ENCODE measurements at regions not wholly inside any gene's neighbourhood (a gene's known extent, or its start where the extent isn't known, plus 50 kb on each side); places are given as distances from the start of the nearest gene placed in this dataset.

DNA sequence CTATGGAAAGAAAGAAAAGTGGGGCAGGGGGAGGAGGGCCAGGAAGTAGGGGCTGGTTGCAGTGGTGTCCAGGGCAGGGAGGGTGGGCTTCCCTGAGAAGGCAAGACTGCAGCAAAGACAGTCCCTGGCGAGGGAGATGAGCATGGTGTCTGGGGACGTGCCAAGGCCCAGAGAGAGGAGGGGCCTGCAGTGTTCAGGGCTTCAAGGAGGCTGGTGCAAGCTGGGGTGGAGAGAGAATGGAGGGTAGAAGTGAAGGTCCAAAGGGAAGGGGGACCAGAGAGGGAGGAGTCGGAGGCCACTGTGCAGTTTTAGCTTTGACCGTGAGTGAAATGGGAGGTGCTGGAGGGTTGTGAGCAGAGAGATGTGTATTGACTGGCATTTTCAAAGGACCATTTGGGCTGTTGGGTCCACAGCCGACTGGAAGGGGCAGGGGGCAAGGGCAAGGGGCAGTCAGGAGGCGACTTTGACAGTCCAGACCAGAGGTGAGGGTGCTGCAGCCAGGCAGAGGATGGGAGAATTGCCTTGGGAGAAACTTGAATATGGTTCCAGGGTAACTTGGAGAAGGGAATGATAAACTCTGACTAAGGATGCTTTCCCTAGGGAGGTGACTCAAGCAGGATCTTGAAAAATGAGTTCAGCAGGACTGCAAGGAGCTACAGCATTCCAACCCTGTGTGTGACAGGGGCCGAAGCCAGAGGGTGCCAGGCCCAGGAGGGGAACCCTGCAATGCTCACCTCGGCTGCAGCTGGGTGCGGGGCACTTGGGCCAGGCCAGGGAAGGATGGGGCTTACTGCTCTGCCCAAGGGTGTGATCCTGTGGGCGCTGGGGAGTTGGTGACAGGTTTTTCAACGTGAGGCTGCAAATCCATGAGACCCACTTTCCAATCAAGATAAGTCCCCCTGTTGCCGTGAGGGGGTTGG, 177.1 kb upstream of the HAAO start:
- no peak for DNase-seq

DNA sequence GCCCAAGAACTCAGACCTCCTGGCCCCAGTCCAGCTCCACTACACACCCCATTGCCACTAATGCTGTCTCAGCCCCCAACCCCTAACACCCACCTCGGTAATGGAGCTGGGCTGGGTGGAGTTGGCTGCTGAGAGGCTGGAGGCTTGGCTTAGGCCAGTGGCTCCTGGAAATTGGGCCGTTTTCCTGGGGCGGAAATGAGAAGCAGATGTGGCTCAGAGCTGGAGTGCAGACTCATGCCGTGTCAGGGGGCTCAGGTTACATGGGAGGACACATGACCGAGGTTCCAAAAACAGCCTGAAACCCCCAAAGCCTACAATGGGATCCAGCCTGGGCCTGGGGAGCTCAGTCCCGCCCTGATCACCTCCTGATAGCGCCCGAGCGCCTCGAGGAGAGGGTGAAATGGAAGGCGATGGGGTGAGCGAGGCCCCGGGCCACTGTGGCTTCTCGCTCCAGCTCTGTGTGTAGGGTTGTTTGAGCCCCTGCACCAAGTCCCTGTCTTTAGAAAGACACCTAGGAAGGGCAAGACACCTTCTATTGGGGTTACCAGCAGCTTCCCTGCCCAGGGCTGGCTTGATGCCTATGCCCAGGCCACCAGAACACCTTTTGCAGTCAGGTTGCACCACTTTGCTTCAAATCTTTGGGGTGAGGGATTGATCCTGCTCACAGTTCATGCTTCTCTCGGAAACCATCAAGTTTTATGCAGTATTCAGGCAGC, 175.7 kb upstream of the HAAO start:
- DNase-seq: no peak

DNA sequence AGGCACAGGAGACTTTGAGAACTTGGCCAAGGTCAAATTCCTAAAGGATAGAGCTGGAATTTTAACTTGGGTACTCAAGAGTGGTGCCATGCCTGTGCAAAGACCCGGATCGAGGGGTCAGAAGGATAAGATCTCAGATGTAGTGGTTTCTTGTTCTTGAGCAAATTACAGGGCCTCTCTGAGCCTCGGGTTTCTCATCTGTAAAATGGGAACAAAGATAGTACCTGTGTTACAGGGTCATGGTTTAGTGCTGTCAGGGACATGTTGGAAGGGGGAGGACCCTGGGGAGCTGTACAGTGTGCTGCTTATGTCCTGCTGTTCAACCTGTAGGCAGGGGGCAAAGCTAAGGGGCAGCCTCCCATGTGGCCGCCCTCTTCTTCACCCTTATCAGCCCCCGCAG, 173.5 kb upstream of the HAAO start:
- no peak for DNase-seq

- DNase-seq: no peak
These were observed 172.8 kb upstream of the HAAO start for GRCh38 chr2:42965196-42965595.

- no peak for DNase-seq
These were observed 172.2 kb upstream of the HAAO start for GRCh38 chr2:42964439-42965083.

- DNase-seq: no peak
These were observed 171.2 kb upstream of the HAAO start for GRCh38 chr2:42963452-42964068.

DNA sequence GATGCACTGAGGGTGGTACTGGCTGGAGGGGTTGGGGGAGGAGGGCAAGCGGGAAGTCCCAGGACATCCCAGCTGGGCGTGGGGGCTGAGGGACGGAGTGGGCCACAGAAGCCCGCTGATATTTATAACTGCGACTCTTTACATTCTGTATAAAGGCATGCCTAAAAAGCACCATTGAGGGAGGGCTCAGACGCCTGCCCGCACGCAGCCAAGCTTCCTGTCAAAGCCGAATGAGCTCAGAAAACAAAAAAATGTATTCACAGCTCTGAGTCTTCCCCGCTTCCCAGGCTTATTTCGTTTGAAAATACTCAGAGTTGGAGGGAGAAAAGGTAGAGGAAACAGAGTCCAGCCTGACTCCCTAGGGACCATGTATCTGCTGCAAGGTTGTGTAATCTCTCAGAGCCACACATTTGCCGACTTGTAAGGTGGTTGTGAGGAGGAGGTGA, 170.1 kb upstream of the HAAO start:
- no peak for DNase-seq

- no peak for DNase-seq
These were observed 169.6 kb upstream of the HAAO start for GRCh38 chr2:42961961-42962360.

- DNase-seq: no peak
These were observed 169.0 kb upstream of the HAAO start for GRCh38 chr2:42961385-42961811.

DNA sequence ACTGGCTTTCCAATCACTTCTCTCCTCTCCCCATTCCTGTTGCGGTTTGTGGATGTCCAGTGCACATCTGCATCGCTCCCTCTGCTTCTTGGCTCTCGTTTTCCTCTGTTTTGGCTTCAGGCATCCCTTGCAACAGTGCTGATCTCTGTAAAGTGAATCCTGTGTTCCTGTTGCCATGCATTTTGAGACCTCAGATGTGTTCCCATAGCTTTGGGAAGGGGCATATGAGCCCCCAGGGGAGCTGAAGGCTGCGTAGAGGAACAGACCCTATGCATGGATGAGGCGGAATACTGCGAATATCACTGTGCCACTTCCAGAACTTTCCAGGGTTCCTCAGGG, 168.4 kb upstream of the HAAO start:
- no peak for DNase-seq

- no peak for DNase-seq
These were observed 167.8 kb upstream of the HAAO start for GRCh38 chr2:42960002-42960841.

DNA sequence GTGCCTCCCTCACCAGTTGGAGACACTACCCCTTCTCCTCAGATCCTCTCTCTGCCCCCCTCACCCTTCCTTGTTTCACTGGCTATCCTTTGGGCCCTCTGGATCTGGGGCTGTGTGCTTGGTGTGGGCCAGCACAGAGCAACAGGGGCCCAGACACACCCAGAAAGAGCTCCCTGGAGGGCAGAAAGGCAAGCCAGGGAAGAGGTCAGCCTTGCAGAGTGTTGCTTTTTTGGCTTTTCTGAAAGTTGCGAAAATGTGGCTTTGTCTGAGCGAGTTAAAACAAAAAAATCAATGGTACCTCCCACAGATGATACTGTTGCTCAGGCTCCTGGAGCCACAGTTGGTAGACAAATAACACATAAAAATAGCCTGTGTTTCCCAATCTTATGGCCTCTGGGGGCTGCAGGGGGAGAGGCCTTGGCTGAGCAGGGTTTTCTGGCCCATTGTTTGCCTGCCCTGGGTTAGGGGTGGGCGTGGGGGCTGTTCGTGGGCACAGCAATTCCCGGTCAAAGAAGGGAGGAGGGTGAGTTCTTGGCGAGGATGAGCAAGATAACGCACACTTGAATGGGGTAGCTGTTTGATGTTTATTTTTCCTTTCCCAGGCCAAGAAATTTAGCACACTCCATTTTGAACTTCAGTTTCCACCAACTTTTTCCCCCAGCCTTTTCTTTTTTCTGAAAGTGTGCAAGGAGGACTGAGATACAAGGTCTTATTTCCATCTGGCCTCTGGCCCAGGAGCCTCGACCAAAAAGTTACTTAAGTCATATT, 167.0 kb upstream of the HAAO start:
- no peak for DNase-seq

GRCh38 chr2:42958741-42959233, 166.4 kb upstream of the HAAO start:
- no peak for DNase-seq

GRCh38 chr2:42957861-42958301, 165.5 kb upstream of the HAAO start:
- no peak for DNase-seq

GRCh38 chr2:42957109-42957860, 164.9 kb upstream of the HAAO start:
- DNase-seq: no peak

DNA sequence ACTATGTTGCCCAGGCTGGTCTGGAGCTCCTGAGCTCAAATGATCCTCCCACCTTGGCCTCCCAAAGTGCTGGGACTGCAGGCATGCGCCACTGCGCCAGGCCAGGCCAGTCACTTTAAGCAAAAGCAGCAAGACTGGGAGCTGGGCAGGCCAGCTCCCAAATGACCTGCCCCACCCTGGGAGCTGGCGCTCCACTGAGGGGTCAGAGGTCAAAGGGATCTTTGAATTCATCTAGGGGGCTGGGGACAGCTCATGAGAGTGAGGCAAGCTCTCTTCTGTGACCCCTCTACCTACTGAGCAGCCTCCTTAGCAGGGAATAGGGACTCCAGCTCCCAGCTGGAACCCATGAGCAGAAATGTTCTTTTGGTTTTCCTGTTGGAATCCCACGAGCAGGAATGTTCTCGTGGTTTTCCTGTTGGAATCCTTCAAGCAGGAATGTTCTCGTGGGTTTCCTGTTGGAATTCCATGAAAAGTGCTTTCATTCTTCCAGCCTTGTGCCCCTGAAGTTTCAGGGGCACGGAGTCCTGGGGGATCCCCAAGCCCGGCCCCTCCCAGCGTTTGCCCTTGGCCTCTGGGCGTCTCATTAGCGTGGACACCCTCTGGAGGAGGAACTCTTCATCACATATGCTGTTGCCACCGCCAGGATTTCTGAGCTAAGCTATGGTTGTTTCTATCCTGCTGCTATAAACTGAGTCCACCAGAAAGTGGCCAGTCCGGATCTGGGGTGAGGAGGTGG, 162.0 kb upstream of the HAAO start:
- no peak for DNase-seq

DNA sequence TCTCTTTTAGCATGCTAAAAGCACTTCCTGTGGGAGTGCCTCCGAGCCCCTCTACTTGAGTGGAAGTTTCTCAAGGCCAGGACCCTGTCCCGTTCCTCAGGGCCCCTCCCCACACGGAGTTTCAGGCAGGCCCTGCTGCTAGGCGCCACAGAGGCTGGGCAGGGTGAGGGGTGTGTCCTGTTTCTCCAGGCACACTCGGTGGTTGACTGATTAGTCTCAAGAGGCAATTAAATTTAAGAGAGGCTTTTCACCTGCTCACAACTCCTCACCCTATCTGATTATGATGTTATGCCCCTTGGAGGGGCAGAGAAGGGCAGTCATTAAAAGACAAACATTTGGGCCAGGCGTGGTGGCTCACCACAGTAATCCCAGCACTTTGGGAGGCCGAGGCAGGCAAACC, 160.8 kb upstream of the HAAO start:
- no peak for DNase-seq

DNA sequence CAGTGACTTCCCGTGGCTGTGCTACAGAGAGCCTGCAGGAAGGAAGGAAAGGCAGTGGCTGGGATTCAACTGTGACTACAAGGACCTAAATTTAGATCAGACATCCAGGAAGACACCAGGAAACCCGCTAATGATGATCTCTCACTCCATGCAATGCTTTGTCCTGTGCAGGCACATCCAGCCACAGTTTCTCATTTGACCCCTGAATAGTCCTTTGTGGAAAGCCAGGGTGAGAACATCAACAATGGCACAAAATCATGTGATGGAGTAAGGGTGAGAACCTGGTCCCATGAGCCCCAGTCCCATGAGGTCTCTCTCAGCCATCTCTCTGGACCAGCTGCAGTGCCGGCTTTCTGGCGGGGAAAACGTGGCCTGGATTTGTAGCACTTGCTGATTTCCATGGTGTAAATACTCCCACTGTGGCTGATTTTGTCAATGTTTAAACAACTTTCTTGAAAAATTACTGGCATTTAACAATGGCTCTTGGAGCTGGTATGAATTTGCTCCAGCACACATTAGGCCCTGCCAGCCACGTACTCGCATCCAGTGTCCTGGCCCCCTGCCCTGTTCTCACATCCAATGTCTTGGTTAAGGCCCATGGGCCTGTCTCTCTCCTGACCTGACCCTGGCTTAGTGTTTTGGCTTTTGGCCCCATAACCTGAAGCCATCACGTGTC, 159.0 kb upstream of the HAAO start:
- DNase-seq: no peak

GRCh38 chr2:42949125-42949524, 156.7 kb upstream of the HAAO start:
- DNase-seq: no peak
